HG03060 (cell line): ENCODE measurements at regions not wholly inside any gene's neighbourhood (a gene's known extent, or its start where the extent isn't known, plus 50 kb on each side); places are given as distances from the start of the nearest gene placed in this dataset.
"Not testable (repeated sequence)": the region's sequence is repeated elsewhere in the genome, so short reads cannot be mapped to it uniquely, and the experiment has no call there.

Experiments used
- ATAC-seq: cut with Tn5 transposase; IDR thresholded peaks from one replicate; pipeline ENCODE4 v1.9.1; 2021; ENCODE audit warnings: low read depth, moderate number of reproducible peaks; ENCODE audit not compliant: unreplicated experiment

DNA sequence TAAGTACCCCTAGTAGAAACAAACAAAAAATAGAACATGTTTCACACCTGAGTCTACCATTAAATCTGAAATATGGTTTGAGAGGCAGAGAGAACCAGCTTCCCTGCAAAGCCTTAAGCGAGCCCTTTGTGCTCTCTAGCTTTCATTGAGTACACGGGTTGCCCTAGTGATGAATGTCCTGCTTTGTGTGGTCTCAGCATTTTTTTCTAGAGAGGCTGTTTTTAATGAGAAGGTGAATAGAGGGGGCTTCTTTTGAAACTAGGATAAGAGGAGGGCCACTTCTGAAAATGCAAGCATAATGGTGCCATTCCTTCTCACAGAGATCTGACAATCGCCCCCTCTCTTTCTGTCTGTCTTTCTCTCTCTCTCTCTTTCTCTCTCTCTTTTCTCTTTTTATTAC, 131.3 kb downstream of the MACIR start:
- ATAC-seq = no peak

DNA sequence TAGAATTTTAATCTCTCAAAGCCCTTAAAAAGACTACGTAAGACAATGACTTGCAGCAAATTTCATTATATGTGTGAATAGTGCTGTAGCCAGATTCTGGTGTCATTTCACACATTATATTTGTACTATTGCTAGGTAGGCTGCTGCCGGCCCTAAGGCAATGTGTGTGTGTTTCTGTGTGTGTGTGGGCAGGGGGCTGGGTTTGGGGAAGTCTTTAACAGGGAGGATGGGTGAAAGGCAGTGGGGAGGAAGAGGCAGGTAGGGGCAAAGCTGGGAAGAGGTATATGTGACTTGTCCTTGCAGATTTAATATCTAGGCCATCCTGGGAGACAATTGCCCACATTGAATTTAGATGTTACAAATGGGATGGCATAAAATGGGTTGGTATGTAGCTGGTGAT, 130.8 kb downstream of the MACIR start:
- ATAC-seq = no peak

DNA sequence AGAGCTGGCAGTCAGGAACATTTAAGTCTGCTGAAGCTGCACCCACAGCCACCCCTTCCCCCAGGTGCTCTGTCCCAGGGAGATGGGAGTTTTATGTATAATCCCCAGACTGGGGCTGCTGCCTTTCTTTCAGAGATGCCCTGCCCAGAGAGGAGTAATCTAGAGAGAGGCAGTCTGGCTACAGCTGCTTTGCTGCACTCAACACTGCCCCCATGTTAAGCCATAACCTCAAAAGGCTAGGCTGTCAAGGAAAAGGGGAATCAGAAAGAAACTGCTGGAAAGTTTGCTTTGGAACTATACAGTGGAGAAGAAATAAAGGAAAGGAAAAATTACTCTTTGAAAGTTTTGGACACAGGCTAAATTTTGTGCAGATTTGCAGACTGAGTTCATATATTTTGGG, 127.2 kb downstream of the MACIR start:
- no peak for ATAC-seq

DNA sequence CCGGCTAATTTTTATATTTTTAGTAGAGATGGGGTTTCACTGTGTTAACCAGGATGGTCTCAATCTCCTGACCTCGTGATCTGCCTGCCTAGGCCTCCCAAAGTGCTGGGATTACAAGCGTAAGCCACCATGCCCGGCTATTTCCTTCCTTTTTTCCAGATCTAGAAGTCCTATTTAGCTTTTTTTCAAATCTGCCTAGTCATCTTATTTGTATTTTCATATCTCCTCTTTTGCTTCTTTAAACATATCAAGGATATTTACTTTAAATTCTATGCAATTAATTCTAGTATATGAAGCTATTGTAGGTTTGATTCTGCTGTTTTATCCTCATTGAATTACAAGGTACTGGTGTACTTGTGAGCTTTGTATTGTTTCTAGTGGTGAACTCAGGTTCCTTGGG, 119.1 kb downstream of the MACIR start:
- ATAC-seq = not testable (repeated sequence)

DNA sequence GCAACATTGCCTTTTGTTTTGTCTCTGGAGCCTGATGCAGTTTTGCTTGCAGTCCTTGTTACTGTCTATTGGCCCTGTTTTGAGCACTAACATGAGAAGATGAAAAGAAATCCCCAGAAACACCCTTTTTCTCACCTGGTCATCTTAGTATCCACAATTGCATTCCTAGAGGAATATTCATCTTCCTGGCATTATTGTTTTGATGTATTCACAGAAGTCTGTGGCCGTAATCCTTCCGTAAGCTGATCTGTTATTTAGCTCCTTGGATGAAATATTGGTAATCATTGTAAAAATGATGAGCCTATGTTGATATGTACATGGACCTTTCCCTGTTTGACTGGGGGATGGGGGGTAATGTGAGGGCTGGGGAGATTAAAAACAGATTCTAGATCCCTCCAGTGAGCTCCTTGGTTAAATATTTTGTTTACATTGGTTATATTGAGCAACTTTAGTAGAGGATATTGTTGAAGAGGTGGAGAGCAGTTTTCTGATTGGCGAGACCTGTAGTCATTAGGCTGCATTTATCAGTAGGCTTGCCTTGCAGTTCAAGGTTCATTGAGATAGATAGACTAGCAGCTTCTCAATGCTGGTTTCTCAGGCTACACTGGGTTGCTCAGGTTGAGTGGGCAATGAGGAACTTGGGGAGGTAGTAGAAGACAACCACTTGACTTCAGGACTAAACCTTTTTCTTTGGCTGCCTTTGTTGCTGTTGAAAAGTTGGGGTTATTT, 117.5 kb downstream of the MACIR start:
- ATAC-seq = no peak

DNA sequence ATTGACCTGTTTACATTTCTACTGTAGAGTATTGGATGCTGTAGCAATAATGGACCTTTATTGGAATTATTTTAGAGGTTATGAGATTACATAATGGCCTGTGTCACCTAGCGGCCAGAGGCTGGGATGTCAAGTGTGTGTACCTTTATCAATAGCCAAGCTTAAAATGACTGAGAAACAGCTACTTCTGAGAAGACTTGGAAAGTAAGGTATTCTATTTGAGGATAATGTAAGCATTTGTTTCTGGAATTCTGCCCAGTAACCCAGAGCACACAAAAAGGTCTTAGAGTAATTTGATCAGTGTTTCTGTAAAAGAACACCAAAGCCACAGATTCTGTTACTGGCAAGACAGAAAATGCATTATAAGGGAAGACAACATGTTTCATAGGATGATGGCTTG, 116.8 kb downstream of the MACIR start:
- ATAC-seq = no peak

DNA sequence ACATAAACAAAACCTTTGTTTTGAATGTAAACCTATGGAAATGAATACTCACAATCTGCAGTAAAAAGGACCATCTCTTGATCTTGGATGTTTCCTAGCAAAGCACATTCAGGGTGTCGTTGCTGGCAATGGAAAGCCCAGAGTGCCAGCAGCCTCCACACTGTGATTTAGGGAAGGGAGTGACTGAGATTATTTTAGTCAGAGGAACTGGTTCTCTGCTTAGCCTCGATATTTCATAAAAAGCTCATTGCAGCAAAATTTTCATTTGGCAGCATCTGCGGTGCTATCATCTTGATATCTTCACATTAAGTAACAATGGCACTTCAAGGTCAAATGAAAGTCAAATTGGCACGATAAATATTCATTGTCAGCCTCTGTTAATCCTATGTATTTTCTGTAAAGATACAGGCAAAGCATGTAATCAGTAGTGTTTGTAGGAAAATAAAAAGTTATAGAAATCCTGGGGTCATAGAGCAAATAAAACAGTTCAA, 116.0 kb downstream of the MACIR start:
- ATAC-seq = no peak

DNA sequence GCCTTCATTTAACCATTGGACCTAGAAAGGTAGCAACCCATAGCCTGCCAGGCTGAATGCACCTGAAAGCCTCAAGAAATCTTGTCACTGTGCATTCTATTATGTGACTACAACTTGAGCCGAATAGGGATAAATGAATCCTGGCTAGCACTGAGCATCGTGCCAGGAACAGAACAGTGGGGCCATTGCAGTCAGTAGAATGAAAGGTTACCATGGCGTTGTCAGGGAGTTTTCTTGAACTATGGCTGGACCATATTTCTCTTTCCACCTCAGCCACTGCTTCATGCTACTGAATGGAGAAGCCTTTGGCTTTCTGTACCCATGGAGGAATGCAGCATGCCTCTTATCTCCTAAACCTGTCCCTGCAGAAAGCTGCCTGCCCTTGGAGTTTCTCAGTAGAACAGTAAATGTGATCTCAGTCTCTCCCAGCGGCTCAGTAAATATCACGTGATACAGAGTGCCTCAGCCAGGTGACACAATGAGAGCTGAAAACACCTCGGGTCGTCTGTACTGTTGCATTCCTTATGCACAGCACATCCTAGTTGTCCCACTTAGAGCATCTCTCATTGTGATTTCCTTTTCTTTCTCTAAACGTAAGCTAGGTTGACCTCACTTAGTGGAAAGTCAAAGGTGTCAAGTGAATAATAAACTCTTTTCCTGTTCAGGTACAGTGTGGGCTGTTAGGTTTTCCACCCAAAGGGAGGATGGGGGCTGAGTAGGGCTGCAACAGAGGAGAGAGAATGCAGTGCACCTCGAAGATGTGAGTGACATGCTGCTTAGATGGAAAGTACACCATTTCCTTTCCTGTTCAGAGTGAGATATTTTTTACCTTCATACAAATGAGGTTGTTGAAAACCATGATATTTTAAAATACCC, 115.3 kb downstream of the MACIR start:
- no peak for ATAC-seq

DNA sequence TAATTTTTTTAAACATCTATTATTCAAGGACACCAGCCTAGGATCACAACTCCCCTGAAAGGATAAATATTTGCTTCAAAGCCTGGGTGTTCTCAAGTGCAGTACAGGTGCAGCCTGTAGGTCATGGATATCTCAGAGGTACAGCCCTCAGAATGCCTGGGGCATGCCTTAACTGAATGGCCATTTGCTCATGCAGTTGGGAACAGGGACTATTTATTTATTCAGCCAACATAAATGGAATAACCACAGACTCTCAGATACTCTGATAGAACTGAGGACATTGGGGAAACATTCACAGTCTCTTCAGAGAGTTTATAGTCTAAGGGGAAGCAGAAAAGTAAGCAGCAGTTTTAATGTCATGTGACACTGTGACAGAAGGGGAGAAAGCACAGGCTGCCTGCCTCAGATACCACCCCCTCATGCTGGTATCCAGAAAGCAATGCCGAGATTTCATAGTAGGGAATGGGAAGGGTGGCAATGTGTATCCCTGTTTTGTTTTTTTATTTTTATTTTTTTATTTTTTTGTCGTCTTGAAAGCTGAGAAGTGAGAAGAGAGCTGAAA, 112.6 kb downstream of the MACIR start:
- no peak for ATAC-seq

DNA sequence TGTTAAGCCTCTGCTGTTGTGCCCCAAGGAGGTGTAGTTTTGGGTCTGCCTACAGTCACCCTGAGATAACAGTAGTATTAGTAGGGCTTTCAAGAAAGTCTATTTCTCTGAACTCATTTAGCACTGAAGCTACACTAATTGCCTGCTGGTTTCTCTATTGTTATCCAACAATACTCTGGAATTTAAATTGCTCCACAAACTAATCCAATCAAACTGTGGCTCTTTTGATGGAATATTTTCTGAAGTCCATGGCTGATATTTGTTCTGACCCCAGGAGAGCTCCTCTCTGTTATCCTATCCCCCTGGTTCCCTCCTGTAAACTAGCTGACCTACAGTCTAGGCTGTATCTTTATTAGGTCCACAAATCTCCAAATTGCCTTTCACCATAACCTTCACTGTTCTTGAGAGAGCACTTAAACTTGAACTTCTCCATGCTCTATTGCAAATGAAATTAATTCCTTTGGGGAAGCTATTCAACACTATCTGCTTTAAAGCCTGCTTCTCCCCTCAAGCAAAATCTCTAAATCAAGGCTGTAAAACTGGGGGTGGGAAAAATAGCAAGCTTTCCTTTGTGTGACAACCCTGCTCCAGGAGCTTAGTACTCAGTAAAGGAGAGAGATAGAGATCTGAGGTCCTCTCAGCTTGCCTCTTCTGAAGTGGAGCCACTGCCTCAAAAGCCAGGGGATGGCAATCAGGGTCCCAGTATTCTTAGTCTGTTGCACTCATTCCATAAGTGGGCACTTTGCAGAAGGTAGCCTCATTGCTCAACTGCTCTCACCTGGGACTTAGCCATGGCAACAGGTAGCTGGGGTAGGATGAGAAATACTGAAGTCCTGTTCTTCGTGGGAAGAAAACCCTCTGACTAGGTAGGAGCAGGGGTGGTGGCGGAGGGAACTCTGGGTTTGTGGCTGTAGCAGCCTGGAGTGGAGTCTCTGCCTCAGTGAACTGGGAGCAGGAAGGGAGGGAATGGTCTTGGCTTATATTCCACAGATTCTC, 110.9 kb downstream of the MACIR start:
- no peak for ATAC-seq

DNA sequence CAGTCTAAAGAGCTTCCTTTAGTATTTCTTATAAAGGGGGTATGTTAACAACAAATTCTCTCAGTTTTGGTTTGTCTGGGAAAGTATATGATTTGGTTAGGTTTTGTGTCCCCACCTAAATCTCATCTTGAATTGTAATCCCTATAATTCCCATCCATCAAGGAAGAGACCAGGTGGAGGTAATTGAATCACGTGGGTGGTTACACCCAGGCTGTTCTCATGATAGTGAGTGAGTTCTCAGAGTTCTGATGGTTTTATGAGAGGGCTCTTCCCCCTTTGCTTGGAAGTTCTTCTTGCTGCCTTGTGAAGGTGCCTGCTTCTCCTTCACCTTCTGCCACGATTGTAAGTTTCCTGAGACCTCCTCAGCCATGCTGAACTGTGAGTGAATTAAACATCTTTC, 109.1 kb downstream of the MACIR start:
- ATAC-seq = no peak

DNA sequence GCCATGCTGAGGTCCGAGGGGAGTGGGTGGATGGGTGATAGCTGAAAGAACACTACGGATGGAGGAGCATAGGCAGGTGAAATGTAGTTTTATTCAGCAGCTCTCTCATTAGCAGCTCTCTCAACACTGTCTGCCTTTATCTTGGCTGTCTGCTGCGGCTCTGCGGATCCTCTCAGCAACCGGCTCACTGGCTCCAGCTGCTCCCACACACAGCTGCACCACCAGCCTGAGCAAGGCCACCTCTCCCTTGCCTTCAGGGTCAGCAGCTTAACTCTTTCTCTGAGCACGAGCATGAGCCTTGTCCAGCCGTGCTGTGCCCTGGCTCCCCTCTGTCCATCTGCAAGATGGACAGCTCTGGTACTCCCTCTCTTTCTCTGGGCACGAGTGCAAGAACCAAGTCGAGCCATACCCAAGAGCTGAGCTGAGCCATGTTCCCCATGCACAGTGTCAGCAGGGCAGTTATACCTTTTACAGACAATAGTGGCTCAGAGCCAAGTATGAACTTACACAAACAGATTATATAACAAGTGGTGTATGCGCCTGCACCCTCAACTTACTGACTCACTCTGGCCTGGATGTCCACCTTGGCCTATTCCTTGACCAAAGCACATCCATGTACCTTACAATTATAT, 108.5 kb downstream of the MACIR start:
- no peak for ATAC-seq

DNA sequence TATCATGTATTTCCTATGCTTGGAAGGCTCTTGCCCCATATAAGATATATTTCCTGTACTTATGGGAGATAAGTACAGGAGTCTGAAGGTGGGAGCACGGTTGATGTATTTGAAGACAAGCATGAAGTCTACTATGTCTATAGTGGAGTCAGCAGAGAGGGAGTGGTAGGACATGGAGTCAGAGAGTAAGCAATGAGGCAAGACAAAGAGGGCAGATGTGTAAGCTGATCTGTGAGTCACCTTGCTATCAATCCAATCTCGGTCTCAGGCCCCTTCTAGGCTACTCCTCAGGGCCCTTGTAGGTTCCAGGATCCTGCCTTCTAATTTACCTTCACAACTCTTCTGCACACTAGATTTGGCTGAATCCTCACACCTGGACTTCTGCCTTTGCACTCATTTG, 105.5 kb downstream of the MACIR start:
- no peak for ATAC-seq

DNA sequence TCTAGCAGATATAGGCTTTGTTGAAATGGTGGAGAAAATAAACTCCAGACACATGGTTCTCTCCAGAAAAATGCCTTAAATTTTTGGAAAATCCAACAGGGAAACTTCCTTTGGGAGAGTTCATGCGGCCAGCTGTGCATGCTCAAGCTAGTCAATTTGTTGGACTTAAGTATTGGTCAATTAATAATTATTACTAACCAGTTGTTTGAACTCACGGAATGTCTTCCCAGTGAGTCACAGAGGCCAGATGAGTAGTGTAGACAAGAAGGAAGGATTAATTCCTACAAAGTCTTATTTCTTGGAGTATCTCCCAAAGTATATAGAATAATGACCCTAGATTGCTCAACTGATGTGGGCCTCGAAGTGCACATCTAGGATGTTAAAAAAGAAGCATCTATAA, 103.6 kb downstream of the MACIR start:
- no peak for ATAC-seq

DNA sequence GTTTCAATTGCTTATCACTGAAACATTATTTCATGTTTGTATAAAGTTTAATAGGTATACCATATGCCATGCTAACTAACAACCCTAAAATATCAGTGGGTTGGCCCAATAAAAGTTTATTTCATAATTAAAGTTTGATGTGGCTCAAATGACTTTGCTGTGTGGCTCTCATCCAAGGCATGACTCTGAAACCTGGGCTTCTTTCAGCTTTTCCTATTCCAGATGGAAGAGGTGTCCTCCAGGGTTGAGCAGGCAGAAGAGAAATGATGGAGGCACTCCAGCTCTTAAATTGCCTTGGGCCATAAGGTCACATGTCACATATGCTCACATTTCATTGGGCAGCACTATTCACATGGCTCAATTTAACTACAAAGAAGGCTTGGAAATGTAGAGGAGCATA, 101.9 kb downstream of the MACIR start:
- ATAC-seq = no peak

DNA sequence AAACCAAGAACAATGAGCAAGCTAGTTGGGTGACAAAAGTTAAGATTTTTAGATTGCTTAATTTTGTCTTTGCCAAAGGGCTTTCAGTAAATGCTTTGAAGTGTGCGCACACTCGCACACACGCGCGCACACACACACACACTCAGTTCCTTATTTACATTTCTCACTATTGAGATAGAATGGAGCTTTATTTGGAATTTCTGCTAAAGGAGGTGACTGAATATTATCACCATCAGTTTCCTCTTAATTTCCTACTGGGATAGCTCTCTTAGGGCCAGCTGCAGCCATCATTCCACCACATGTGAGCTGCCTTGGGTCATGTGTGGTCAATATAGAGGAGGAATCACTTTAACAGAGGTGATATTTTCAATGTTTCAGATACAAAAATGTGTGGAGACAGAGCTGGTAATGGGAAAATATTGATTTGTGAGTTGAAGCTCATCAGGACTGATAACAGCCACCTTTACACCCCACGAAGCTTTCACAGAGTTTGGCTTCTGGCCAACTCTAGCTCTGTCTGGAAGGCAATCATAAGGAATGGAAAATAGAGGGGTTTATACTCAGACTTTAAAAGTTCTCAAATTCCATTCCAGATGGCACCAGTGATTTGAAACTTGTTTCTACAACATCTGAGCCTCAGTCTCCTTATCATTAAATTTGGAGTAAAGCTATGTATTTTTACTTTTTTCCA, 99.9 kb downstream of the MACIR start:
- ATAC-seq = no peak

DNA sequence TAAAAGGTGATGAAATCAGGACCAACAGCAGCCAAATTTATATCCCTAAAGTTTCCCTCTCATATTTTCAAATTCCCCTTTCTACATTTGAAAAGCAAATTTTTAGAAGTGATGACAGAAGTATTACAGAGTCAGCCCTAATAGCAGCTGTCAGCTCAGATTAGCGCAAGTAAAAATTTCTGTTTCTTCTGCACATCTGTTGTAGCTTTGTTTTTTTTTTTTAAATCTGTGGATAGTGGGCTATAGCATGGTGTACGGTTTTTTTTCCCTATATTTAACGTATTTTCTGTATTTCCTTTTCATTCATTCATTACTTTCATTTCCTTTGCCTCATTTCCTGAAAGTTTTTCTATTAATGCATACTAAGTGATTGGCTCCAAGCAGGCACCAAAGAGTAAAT, 99.1 kb downstream of the MACIR start:
- no peak for ATAC-seq

DNA sequence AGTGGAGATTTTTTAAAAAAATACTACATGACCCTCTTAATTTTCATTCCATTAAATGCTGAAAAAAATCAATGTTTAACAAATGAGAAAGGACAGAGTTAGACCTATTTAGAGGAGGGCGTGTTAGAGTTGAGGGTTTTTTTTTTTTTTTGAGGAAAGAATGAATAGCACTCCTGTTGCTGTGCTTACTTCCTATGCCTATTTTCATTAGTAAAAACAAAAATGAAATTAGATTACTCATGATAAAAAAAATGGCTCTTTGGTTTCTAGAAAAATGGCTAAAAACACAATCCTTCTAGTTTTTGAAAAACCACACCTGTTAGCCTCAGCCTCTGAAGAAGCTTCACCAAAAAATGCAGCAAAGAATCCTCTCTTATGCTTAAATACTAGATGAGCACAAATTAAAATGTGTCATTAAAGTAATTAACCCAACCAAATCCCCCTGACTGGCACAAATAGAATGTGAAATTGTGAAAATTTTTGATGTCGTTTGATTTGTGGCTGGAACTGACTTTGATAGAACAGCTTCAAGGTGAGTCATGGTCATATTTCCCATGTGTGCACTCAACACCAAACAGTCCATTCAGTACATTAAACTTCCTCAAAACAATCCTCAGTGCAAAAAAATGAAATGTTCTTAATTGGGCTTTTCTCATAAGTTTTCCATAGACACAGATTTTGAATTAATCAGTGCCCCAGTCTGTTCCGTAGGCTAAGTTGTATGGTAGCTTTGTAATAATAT, 98.0 kb downstream of the MACIR start:
- ATAC-seq = no peak

DNA sequence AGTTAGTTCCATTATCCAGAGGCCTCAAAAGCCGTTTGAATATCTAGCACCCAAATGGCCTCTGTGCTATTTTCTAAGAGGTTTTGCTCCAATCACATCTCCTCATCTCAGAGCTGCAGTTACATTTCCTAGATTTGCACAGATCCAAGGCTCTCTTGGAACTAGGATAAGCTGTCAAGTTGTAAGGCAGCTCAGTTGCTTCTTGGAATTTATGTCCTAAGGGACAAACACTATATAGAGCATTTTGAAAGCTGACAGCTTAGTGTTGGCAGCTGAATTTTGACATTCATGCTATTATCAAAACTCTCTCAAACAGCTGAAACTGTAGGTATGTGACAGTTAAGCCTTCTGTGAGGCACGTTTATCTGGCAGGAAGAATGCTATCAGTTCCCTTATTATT, 97.0 kb downstream of the MACIR start:
- no peak for ATAC-seq
